ENCODE measurements at regions not wholly inside any gene's neighbourhood (a gene's known extent, or its start where the extent isn't known, plus 50 kb on each side); places are given as distances from the start of the nearest gene placed in this dataset.

DNA sequence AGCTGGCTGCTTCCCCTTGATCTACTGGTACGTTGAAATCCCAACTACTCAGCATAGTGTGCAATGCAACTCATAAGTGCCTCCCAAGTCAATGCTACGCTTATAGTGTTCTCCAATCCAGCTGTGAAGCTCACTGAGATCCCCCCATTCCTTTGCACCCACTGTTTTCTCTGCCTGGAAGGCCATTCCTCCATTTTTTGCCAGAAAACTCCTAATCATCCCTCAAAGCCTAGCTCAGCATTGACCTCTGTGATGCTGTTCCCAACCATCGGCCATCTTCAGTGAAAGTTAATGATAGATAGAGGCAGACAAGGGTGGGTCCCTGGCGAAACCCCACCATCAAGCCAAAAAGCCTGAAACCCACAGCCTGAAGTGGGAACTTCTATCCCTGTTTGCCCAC, 211.0 kb downstream of the ENC1 start (continued):
- TF ChIP-seq RXRA (IDR thresholded peaks at IDR 0.05; ENCODE audit: insufficient read depth, low read depth, low read length) (no peak), SIRT6 (IDR thresholded peaks at IDR 0.05; ENCODE audit: low read length) (no peak), BRCA1 (IDR thresholded peaks at IDR 0.05; ENCODE audit: low read depth, low read length) (no peak), JUN (IDR thresholded peaks at IDR 0.05; ENCODE audit: low read depth, low read length) (no peak), EGR1 (IDR thresholded peaks at IDR 0.05; ENCODE audit: borderline replicate concordance, low read depth, low read length) (no peak), CBX8 (IDR thresholded peaks at IDR 0.05; ENCODE audit: borderline replicate concordance, low read depth, low read length) (no peak), KDM1A (IDR thresholded peaks at IDR 0.05; ENCODE audit: borderline replicate concordance, low read length) (no peak), KDM4A (IDR thresholded peaks at IDR 0.05; ENCODE audit: low read depth, low read length, severe bottlenecking) (no peak), GTF2F1 (IDR thresholded peaks at IDR 0.05; ENCODE audit: borderline replicate concordance, low read depth, low read length) (no peak), HDAC6 (IDR thresholded peaks at IDR 0.05; ENCODE audit: low read depth, low read length) (no peak), SRF (IDR thresholded peaks at IDR 0.05; ENCODE audit: low read depth, low read length) (no peak), RAD21 (IDR thresholded peaks at IDR 0.05 in 1 of 2, conservative IDR thresholded peaks at IDR 0.05 in 1 of 2; ENCODE audit: low read depth in 2 of 2, low read length in 2 of 2) (no peak), SIN3A (conservative IDR thresholded peaks at IDR 0.05 in 1 of 2, IDR thresholded peaks at IDR 0.05 in 1 of 2; ENCODE audit: low read depth in 1 of 2, low read length in 2 of 2) (no peak)
- TF ChIP-seq, protein P1, sequence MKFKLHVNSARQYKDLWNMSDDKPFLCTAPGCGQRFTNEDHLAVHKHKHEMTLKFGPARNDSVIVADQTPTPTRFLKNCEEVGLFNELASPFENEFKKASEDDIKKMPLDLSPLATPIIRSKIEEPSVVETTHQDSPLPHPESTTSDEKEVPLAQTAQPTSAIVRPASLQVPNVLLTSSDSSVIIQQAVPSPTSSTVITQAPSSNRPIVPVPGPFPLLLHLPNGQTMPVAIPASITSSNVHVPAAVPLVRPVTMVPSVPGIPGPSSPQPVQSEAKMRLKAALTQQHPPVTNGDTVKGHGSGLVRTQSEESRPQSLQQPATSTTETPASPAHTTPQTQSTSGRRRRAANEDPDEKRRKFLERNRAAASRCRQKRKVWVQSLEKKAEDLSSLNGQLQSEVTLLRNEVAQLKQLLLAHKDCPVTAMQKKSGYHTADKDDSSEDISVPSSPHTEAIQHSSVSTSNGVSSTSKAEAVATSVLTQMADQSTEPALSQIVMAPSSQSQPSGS (IDR thresholded peaks at IDR 0.05; ENCODE audit: low read length) = no peak
